22Rv1 (cell line): ENCODE measurements at regions not wholly inside any gene's neighbourhood (a gene's known extent, or its start where the extent isn't known, plus 50 kb on each side); places are given as distances from the start of the nearest gene placed in this dataset.

Source experiments
- H3K27ac ChIP-seq: fragments of 450-650 bp; 2 replicates; pipeline ENCODE4 v1.5.1; 2017
- CTCF ChIP-seq: fragments of 450-650 bp; IDR thresholded peaks from 2 replicates; pipeline ENCODE4 v1.5.1; 2017; ENCODE audit warnings: mild to moderate bottlenecking
- ZFX ChIP-seq: fragments of 450-650 bp; IDR thresholded peaks from 2 replicates; pipeline ENCODE4 v1.6.1; 2017; ENCODE audit warnings: antibody characterized with exemption, borderline replicate concordance

- TF ChIP-seq ZFX (no peak), CTCF (no peak)
Measured at GRCh38 chr2:8189316-8189715, 492.5 kb upstream of the ID2 start.

GRCh38 chr2:8190279-8190678, 491.6 kb upstream of the ID2 start:
- TF ChIP-seq CTCF (no peak), ZFX (no peak)

More at GRCh38 chr2:8189316-8189715, 492.5 kb upstream of the ID2 start:
- no peak overlapping the region for H3K27ac ChIP-seq

GRCh38 chr2:8191427-8191826, 490.4 kb upstream of the ID2 start:
- no peak for TF ChIP-seq CTCF
- TF ChIP-seq ZFX = no peak
- no peak overlapping the region for H3K27ac ChIP-seq

More at GRCh38 chr2:8190279-8190678, 491.6 kb upstream of the ID2 start:
- H3K27ac ChIP-seq = no peak overlapping the region

GRCh38 chr2:8193146-8193545, 488.7 kb upstream of the ID2 start:
- no peak overlapping the region for H3K27ac ChIP-seq
- TF ChIP-seq CTCF (no peak), ZFX (no peak)

- TF ChIP-seq ZFX (no peak), CTCF (no peak)
- H3K27ac ChIP-seq = no peak overlapping the region
Measured at GRCh38 chr2:8193686-8194615, 487.9 kb upstream of the ID2 start.

GRCh38 chr2:8195784-8196183, 486.1 kb upstream of the ID2 start:
- no peak for TF ChIP-seq CTCF
- no peak for TF ChIP-seq ZFX
- no peak overlapping the region for H3K27ac ChIP-seq

- TF ChIP-seq ZFX (no peak), CTCF (no peak)
- no peak overlapping the region for H3K27ac ChIP-seq
Measured at GRCh38 chr2:8196316-8196715, 485.5 kb upstream of the ID2 start.
